Activated CD4-positive, alpha-beta T cell treated with anti-CD3 and anti-CD28 coated beads for 36 hours (primary cell): ENCODE measurements at regions not wholly inside any gene's neighbourhood (a gene's known extent, or its start where the extent isn't known, plus 50 kb on each side); places are given as distances from the start of the nearest gene placed in this dataset.

Experiments
- ATAC-seq: fragments of 200-7000 bp; cut with Tn5 transposase; one replicate; pipeline ENCODE4 v1.10.0; 2021; ENCODE audit warnings: mild to moderate bottlenecking, moderate library complexity
- CTCF ChIA-PET: fragments of 350-600 bp; sonication (Branson Sonifier 250); formaldehyde crosslinking; loops from one replicate; lab custom pipeline; 2021; ENCODE audit warnings: antibody characterized with exemption; lab: Charles Lee
- POLR2A ChIA-PET: fragments of 350-600 bp; sonication (Branson Sonifier 250); formaldehyde crosslinking; loops from one replicate; lab custom pipeline; 2021; ENCODE audit warnings: antibody characterized with exemption, inconsistent platforms; lab: Charles Lee
- DNase-seq: peaks from one replicate; pipeline ENCODE4 v3.0.0-alpha.2; 2020
- H3K27ac Mint-ChIP-seq: one replicate; pipeline ENCODE4 v1.8.0; 2021; ENCODE audit warnings: mixed read lengths
- H3K27me3 Mint-ChIP-seq: one replicate; pipeline ENCODE4 v1.8.0; 2021; ENCODE audit warnings: mixed read lengths
- H3K36me3 Mint-ChIP-seq: one replicate; pipeline ENCODE4 v1.8.0; 2021; ENCODE audit warnings: low read depth, mixed read lengths
- H3K4me1 Mint-ChIP-seq: one replicate; pipeline ENCODE4 v1.8.0; 2021; ENCODE audit warnings: mixed read lengths
- H3K4me3 Mint-ChIP-seq: one replicate; pipeline ENCODE4 v1.8.0; 2021; ENCODE audit warnings: mild to moderate bottlenecking, moderate library complexity, mixed read lengths
- H3K9me3 Mint-ChIP-seq: one replicate; pipeline ENCODE4 v1.8.0; 2021; ENCODE audit warnings: low read depth, mixed read lengths
- intact Hi-C, 2 experiments: fragments of 100-400 bp; cut with DNase I in 1 of 2; cut with micrococcal nuclease in 1 of 2; formaldehyde crosslinking; loops; one replicate each; pipeline versions ENCODE4 v1.14.2 to v1.15.1; 2022 to 2024; cut with DNase I, micrococcal nuclease

GRCh38 chr1:57868908-57869307 is 445.0 kb upstream of the DAB1 start:
- Mint-ChIP-seq H3K27me3 (peaks cover 3% of the 10 kb centered on the region), H3K4me3 (no peak overlapping the region), H3K9me3 (no peaks in the 10 kb centered on the region), H3K36me3 (no peaks in the 10 kb centered on the region), H3K27ac (no peak overlapping the region), H3K4me1 (no peaks in the 10 kb centered on the region)
- ChIA-PET POLR2A (interaction anchor here (0.5 kb wide), 1 partner anchor 251 kb away, joined by 4 read pairs; no protein-coding TSS in a partner anchor), CTCF (no interaction called here)
- no peak for DNase-seq
- no peak for ATAC-seq
- intact Hi-C loops: no loop called here

DNA sequence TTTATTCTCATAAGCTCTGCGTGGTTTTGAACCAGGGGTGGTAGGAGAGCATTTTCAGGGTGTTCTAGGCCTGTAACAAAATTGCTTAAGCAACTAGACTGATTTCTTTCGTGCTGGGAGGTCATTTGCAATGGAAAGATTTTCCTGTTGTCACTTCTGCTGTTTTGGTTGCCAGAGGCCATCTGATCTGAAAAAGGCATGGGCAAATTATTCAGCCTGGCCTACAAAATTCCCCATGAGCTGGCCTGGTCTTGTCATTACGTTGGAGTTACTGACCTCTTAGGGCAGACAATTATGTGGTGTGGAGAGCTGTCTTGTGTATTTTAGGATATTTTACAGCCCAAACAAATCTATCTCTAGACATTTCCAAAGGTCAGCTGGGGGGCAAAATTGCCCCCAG is 444.4 kb upstream of the DAB1 start:
- ATAC-seq: no peak
- POLR2A ChIA-PET: no interaction called here

GRCh38 chr1:57866998-57867397 is 443.1 kb upstream of the DAB1 start:
- ChIA-PET CTCF (no interaction called here), POLR2A (no interaction called here)
- no peaks in the 10 kb centered on the region for H3K4me1 Mint-ChIP-seq
- no peak for DNase-seq
- no peak overlapping the region for H3K27ac Mint-ChIP-seq
- H3K36me3 Mint-ChIP-seq: no peaks in the 10 kb centered on the region
- no peak overlapping the region for H3K4me3 Mint-ChIP-seq
- H3K9me3 Mint-ChIP-seq: no peaks in the 10 kb centered on the region
- peaks cover 3% of the 10 kb centered on the region for H3K27me3 Mint-ChIP-seq
- ATAC-seq: no peak
- intact Hi-C loops: no loop called here

More for the DNA sequence above, 444.4 kb upstream of the DAB1 start:
- Mint-ChIP-seq H3K9me3 (no peaks in the 10 kb centered on the region), H3K27ac (no peak overlapping the region), H3K4me3 (no peak overlapping the region), H3K4me1 (no peaks in the 10 kb centered on the region), H3K36me3 (no peaks in the 10 kb centered on the region), H3K27me3 (peaks cover 3% of the 10 kb centered on the region)
- CTCF ChIA-PET: no interaction called here
- intact Hi-C loops: no loop called here
- no peak for DNase-seq

GRCh38 chr1:57860931-57861565 is 437.2 kb upstream of the DAB1 start:
- no peak for ATAC-seq
- no peaks in the 10 kb centered on the region for H3K36me3 Mint-ChIP-seq
- no peak overlapping the region for H3K4me3 Mint-ChIP-seq
- no peak overlapping the region for H3K27ac Mint-ChIP-seq
- POLR2A ChIA-PET: no interaction called here
- intact Hi-C loops: no loop called here
- DNase-seq: no peak
- H3K4me1 Mint-ChIP-seq: no peaks in the 10 kb centered on the region
- CTCF ChIA-PET: no interaction called here
- H3K27me3 Mint-ChIP-seq: no peaks in the 10 kb centered on the region
- no peaks in the 10 kb centered on the region for H3K9me3 Mint-ChIP-seq

DNA sequence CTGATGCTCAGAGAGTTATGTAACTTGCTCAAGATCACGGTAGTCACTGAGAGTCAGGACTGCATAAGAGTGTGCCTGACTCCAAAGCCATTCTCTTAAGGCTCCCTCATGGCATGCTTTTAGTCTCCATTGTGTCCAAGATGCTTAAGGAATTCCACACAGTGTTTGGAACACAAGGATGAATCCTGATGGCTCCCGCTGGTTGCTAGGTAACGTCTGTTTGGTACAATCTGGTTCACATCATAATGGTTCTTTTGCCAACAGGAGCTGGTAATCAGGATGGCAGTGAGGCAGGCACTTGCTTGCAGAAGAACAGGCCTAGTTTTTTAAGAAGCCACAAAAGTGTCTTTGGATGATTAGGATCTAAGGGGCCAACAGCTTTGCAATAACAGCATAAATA is 436.5 kb upstream of the DAB1 start:
- Mint-ChIP-seq H3K4me1 (no peaks in the 10 kb centered on the region), H3K27ac (no peak overlapping the region), H3K27me3 (no peaks in the 10 kb centered on the region), H3K4me3 (no peak overlapping the region), H3K9me3 (no peaks in the 10 kb centered on the region), H3K36me3 (no peaks in the 10 kb centered on the region)
- no peak for ATAC-seq
- CTCF ChIA-PET: no interaction called here
- POLR2A ChIA-PET: no interaction called here
- DNase-seq: no peak
- intact Hi-C loops: no loop called here

- Mint-ChIP-seq H3K9me3 (no peaks in the 10 kb centered on the region), H3K27ac (no peak overlapping the region), H3K36me3 (no peaks in the 10 kb centered on the region), H3K4me1 (no peaks in the 10 kb centered on the region), H3K4me3 (no peak overlapping the region), H3K27me3 (no peaks in the 10 kb centered on the region)
- CTCF ChIA-PET: no interaction called here
- intact Hi-C loops: no loop called here
- DNase-seq (no peak), ATAC-seq (no peak)
- POLR2A ChIA-PET: no interaction called here
Observed at GRCh38 chr1:57858740-57859139, 434.9 kb upstream of the DAB1 start.

DNA sequence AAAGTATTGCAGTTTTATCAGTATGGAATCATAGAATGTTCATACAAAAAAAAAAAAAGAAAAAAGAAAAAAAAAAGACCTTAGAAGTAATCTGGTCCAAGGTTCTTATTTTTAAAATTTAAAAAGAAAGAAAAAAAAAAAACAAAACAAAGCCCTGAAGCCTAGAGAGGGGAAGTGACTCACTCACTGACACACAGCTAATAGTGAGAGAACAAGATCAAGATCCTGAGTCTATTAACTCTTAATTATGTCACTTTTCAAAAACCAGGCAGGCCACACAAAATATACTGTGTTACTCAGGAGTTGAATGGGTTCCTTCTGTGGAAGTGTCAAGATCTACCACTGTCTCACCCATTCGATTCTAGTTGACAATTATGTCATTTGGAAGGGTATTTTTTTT is 433.9 kb upstream of the DAB1 start:
- H3K9me3 Mint-ChIP-seq: no peaks in the 10 kb centered on the region
- H3K27ac Mint-ChIP-seq: no peak overlapping the region
- H3K4me1 Mint-ChIP-seq: no peaks in the 10 kb centered on the region
- no peaks in the 10 kb centered on the region for H3K27me3 Mint-ChIP-seq
- ATAC-seq (no peak), DNase-seq (no peak)
- ChIA-PET CTCF (no interaction called here), POLR2A (no interaction called here)
- intact Hi-C loops: no loop called here
- no peaks in the 10 kb centered on the region for H3K36me3 Mint-ChIP-seq
- H3K4me3 Mint-ChIP-seq: no peak overlapping the region

GRCh38 chr1:57854436-57854835 is 430.6 kb upstream of the DAB1 start:
- CTCF ChIA-PET: interaction anchor here (0.8 kb wide), 1 partner anchor 223 kb away, joined by 3 read pairs; no protein-coding TSS in a partner anchor
- intact Hi-C loops: no loop called here
- DNase-seq (no peak), ATAC-seq (no peak)
- Mint-ChIP-seq H3K4me1 (no peaks in the 10 kb centered on the region), H3K27me3 (peaks cover 10% of the 10 kb centered on the region), H3K9me3 (no peaks in the 10 kb centered on the region), H3K27ac (no peak overlapping the region), H3K36me3 (no peaks in the 10 kb centered on the region), H3K4me3 (no peak overlapping the region)
- POLR2A ChIA-PET: no interaction called here

DNA sequence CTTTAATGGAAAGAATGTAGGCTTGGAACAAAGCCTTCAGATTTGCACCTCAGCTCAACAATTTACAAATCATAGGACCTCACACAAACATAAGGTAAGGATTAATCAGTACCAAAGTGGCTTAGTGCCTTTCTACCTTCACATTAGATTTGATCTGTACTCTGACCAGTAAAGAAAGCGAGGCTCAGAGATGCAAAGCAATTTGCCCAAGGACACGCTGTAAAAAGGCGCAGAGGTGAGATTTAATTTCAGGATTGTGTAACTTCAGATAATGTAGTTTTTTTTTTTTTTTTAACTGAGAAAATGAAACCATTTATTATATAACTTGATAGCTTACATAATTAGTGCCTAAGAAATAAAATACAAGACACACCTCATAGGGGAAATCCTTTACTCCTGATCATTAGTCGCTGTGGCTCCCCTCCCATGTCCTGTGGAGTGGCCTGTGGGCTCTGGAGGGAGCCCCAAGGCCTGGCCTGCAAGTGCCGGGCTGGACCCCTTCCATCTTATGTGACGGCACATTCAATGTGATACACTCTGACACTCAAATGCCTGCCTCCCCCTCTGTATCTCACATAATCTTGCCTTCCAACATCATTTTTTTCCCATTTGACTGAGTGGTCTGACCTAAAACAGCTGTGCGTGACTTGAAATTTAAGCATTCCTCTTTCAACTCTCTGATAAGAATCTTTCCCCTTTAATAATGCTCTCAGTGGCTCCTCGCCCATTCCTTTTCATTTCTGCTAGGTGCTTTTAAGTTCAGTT is 426.5 kb upstream of the DAB1 start:
- ChIA-PET POLR2A (no interaction called here), CTCF (no interaction called here)
- DNase-seq: no peak
- H3K27ac Mint-ChIP-seq: no peak overlapping the region
- no peaks in the 10 kb centered on the region for H3K4me1 Mint-ChIP-seq
- intact Hi-C loops: no loop called here
- peaks cover 10% of the 10 kb centered on the region for H3K27me3 Mint-ChIP-seq
- no peak overlapping the region for H3K4me3 Mint-ChIP-seq
- H3K36me3 Mint-ChIP-seq: no peaks in the 10 kb centered on the region
- no peaks in the 10 kb centered on the region for H3K9me3 Mint-ChIP-seq
- ATAC-seq: no peak

DNA sequence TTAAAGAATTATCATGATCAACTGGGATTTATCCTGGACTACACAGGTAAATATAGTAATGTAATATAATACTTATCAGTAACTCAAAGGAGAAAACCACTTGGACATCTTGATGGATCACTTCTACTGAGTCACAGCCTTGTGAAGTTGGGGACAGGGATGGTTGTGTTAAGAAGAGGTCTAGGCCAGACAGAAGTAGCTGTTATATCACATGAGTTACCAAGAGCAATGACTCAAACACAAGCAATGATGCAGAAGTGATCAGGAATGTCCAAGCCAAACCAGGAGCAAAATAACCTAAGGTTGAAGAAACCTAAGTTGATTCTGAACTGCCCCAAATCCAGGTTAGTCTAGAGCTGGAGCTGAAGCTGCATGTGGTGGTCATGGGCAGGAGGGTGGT is 424.5 kb upstream of the DAB1 start:
- no peak overlapping the region for H3K27ac Mint-ChIP-seq
- H3K9me3 Mint-ChIP-seq: no peaks in the 10 kb centered on the region
- ATAC-seq: no peak
- H3K4me3 Mint-ChIP-seq: no peak overlapping the region
- CTCF ChIA-PET: no interaction called here
- H3K36me3 Mint-ChIP-seq: no peaks in the 10 kb centered on the region
- H3K4me1 Mint-ChIP-seq: no peaks in the 10 kb centered on the region
- no peak for DNase-seq
- POLR2A ChIA-PET: no interaction called here
- peaks cover 14% of the 10 kb centered on the region for H3K27me3 Mint-ChIP-seq
- intact Hi-C loops: no loop called here

- H3K4me1 Mint-ChIP-seq: no peaks in the 10 kb centered on the region
- H3K9me3 Mint-ChIP-seq: peaks cover 10% of the 10 kb centered on the region
- DNase-seq: no peak
- ChIA-PET POLR2A (no interaction called here), CTCF (interaction anchor here (0.6 to 1.6 kb wide), 3 partner anchors 13 to 265 kb away, joined by 3 to 5 read pairs (median 3); no protein-coding TSS in a partner anchor)
- intact Hi-C loops: no loop called here
- peaks cover 5% of the 10 kb centered on the region for H3K36me3 Mint-ChIP-seq
- ATAC-seq: no peak
- no peak overlapping the region for H3K4me3 Mint-ChIP-seq
- peaks cover 4% of the 10 kb centered on the region for H3K27me3 Mint-ChIP-seq
- no peak overlapping the region for H3K27ac Mint-ChIP-seq
Observed at GRCh38 chr1:57845041-57845440, 421.2 kb upstream of the DAB1 start.

GRCh38 chr1:57844382-57844980 is 420.6 kb upstream of the DAB1 start:
- intact Hi-C loops: no loop called here
- DNase-seq: no peak
- H3K9me3 Mint-ChIP-seq: peaks cover 11% of the 10 kb centered on the region
- no peak overlapping the region for H3K27ac Mint-ChIP-seq
- H3K4me3 Mint-ChIP-seq: no peak overlapping the region
- CTCF ChIA-PET: interaction anchor here (0.6 to 1.6 kb wide), 3 partner anchors 13 to 265 kb away, joined by 3 to 5 read pairs (median 3); no protein-coding TSS in a partner anchor
- no peak for ATAC-seq
- H3K36me3 Mint-ChIP-seq: peaks cover 5% of the 10 kb centered on the region
- H3K27me3 Mint-ChIP-seq: peaks cover 4% of the 10 kb centered on the region
- POLR2A ChIA-PET: no interaction called here
- H3K4me1 Mint-ChIP-seq: no peaks in the 10 kb centered on the region
